HG02973 (cell line): ENCODE measurements at regions not wholly inside any gene's neighbourhood (a gene's known extent, or its start where the extent isn't known, plus 50 kb on each side); places are given as distances from the start of the nearest gene placed in this dataset.
"Not testable (repeated sequence)": the region's sequence is repeated elsewhere in the genome, so short reads cannot be mapped to it uniquely, and the experiment has no call there.

Experiments
- ATAC-seq: cut with Tn5 transposase; IDR thresholded peaks from one replicate; pipeline ENCODE4 v1.9.1; 2021; ENCODE audit warnings: moderate library complexity; ENCODE audit not compliant: unreplicated experiment

GRCh38 chr18:11468617-11469016 is 140.8 kb upstream of the SLC35G4 start:
- no peak for ATAC-seq

- no peak for ATAC-seq
Measured at GRCh38 chr18:11468120-11468519, 141.3 kb upstream of the SLC35G4 start.

GRCh38 chr18:11467611-11468010 is 141.8 kb upstream of the SLC35G4 start:
- no peak for ATAC-seq

GRCh38 chr18:11464129-11464528 is 145.3 kb upstream of the SLC35G4 start:
- ATAC-seq = no peak

GRCh38 chr18:11458447-11458846 is 150.9 kb upstream of the SLC35G4 start:
- no peak for ATAC-seq

- ATAC-seq = not testable (repeated sequence)
Measured at GRCh38 chr18:11457853-11458252, 151.5 kb upstream of the SLC35G4 start.

GRCh38 chr18:11454040-11454439 is 155.4 kb upstream of the SLC35G4 start:
- no peak for ATAC-seq

- not testable (repeated sequence) for ATAC-seq
Measured at GRCh38 chr18:11444169-11444568, 165.2 kb upstream of the SLC35G4 start.

- ATAC-seq = no peak
Measured at GRCh38 chr18:11437046-11437445, 172.3 kb upstream of the SLC35G4 start.

GRCh38 chr18:11432360-11432811 is 177.0 kb upstream of the SLC35G4 start:
- no peak for ATAC-seq

GRCh38 chr18:11429876-11430275 is 179.5 kb upstream of the SLC35G4 start:
- ATAC-seq = no peak

- ATAC-seq = no peak
Measured at GRCh38 chr18:11425211-11425610, 184.2 kb upstream of the SLC35G4 start.

GRCh38 chr18:11419338-11419737 is 190.1 kb upstream of the SLC35G4 start:
- no peak for ATAC-seq

- ATAC-seq = no peak
Measured at GRCh38 chr18:11412811-11413210, 196.6 kb upstream of the SLC35G4 start.

GRCh38 chr18:11411048-11411447 is 198.3 kb upstream of the SLC35G4 start:
- no peak for ATAC-seq

GRCh38 chr18:11408555-11409065 is 200.8 kb upstream of the SLC35G4 start:
- ATAC-seq = no peak

GRCh38 chr18:11407940-11408339 is 201.5 kb upstream of the SLC35G4 start:
- no peak for ATAC-seq

GRCh38 chr18:11405804-11406203 is 203.6 kb upstream of the SLC35G4 start:
- no peak for ATAC-seq

GRCh38 chr18:11400703-11401102 is 208.7 kb upstream of the SLC35G4 start:
- ATAC-seq = no peak

GRCh38 chr18:11398625-11399024 is 210.8 kb upstream of the SLC35G4 start:
- ATAC-seq = no peak

GRCh38 chr18:11392980-11393885 is 216.2 kb upstream of the SLC35G4 start:
- ATAC-seq = no peak

GRCh38 chr18:11392292-11392691 is 217.1 kb upstream of the SLC35G4 start:
- no peak for ATAC-seq
